Endothelial cell of umbilical vein (primary cell): ENCODE measurements at regions not wholly inside any gene's neighbourhood (a gene's known extent, or its start where the extent isn't known, plus 50 kb on each side); places are given as distances from the start of the nearest gene placed in this dataset.

ENCODE experiments used
- FOS ChIP-seq: IDR thresholded peaks from 2 replicates; pipeline ENCODE4 v1.6.1; 2011; ENCODE audit warnings: mild to moderate bottlenecking, low read length, moderate library complexity, borderline replicate concordance; ENCODE audit not compliant: insufficient read depth
- TF ChIP-seq, protein P1 (sequence below), 2 donors: IDR thresholded peaks; 1 replicate in 1 of 2; 2 replicates in 1 of 2; pipeline ENCODE4 v1.5.1; 2011; ENCODE audit warnings: low read length in 2 of 2, mild to moderate bottlenecking in 2 of 2, moderate library complexity in 2 of 2, control low read depth in 1 of 2, inconsistent platforms in 1 of 2, low read depth in 1 of 2; ENCODE audit not compliant: insufficient read depth in 1 of 2; ENCODE audit errors: extremely low read depth in 1 of 2

GRCh38 chr3:86744051-86744450 is 246.9 kb downstream of the VGLL3 start:
- TF ChIP-seq, protein P1, sequence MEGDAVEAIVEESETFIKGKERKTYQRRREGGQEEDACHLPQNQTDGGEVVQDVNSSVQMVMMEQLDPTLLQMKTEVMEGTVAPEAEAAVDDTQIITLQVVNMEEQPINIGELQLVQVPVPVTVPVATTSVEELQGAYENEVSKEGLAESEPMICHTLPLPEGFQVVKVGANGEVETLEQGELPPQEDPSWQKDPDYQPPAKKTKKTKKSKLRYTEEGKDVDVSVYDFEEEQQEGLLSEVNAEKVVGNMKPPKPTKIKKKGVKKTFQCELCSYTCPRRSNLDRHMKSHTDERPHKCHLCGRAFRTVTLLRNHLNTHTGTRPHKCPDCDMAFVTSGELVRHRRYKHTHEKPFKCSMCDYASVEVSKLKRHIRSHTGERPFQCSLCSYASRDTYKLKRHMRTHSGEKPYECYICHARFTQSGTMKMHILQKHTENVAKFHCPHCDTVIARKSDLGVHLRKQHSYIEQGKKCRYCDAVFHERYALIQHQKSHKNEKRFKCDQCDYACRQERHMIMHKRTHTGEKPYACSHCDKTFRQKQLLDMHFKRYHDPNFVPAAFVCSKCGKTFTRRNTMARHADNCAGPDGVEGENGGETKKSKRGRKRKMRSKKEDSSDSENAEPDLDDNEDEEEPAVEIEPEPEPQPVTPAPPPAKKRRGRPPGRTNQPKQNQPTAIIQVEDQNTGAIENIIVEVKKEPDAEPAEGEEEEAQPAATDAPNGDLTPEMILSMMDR (IDR thresholded peaks at IDR 0.05; ENCODE audit: extremely low read depth in 1 of 2, insufficient read depth in 1 of 2, low read depth in 1 of 2, low read length in 2 of 2): no peak
- no peak for TF ChIP-seq FOS
